ENCODE measurements at regions not wholly inside any gene's neighbourhood (a gene's known extent, or its start where the extent isn't known, plus 50 kb on each side); places are given as distances from the start of the nearest gene placed in this dataset.
"Not testable (repeated sequence)": the region's sequence is repeated elsewhere in the genome, so short reads cannot be mapped to it uniquely, and the experiment has no call there.

- not testable (repeated sequence) for DNase-seq (ENCODE audit: low read depth in 4 of 4, low spot score in 3 of 4)
Observed at GRCh38 chr21:35516292-35516691, 467.2 kb upstream of the RUNX1 start.

- no peak for DNase-seq (ENCODE audit: low read depth in 4 of 4, low spot score in 3 of 4)
Observed at GRCh38 chr21:35512346-35512745, 463.2 kb upstream of the RUNX1 start.

- no peak for DNase-seq (ENCODE audit: low read depth in 4 of 4, low spot score in 3 of 4)
Observed at GRCh38 chr21:35511696-35512162, 462.6 kb upstream of the RUNX1 start.

GRCh38 chr21:35510957-35511695, 462.0 kb upstream of the RUNX1 start:
- DNase-seq (ENCODE audit: low read depth in 4 of 4, low spot score in 3 of 4), result no peak

GRCh38 chr21:35510294-35510693, 461.2 kb upstream of the RUNX1 start:
- no peak for DNase-seq (ENCODE audit: low read depth in 4 of 4, low spot score in 3 of 4)

GRCh38 chr21:35509001-35509704, 460.1 kb upstream of the RUNX1 start:
- no peak for DNase-seq (ENCODE audit: low read depth in 4 of 4, low spot score in 3 of 4)

- DNase-seq (ENCODE audit: low read depth in 4 of 4, low spot score in 3 of 4), result no peak
Observed at GRCh38 chr21:35508139-35508888, 459.2 kb upstream of the RUNX1 start.

GRCh38 chr21:35507181-35507759, 458.2 kb upstream of the RUNX1 start:
- DNase-seq (ENCODE audit: low read depth in 4 of 4, low spot score in 3 of 4), result no peak

- no peak for DNase-seq (ENCODE audit: low read depth in 4 of 4, low spot score in 3 of 4)
Observed at GRCh38 chr21:35506771-35507170, 457.7 kb upstream of the RUNX1 start.

- no peak for DNase-seq (ENCODE audit: low read depth in 4 of 4, low spot score in 3 of 4)
Observed at GRCh38 chr21:35506352-35506751, 457.2 kb upstream of the RUNX1 start.

- no peak for DNase-seq (ENCODE audit: low read depth in 4 of 4, low spot score in 3 of 4)
Observed at GRCh38 chr21:35504951-35505466, 455.9 kb upstream of the RUNX1 start.

GRCh38 chr21:35504277-35504676, 455.2 kb upstream of the RUNX1 start:
- no peak for DNase-seq (ENCODE audit: low read depth in 4 of 4, low spot score in 3 of 4)

- no peak for DNase-seq (ENCODE audit: low read depth in 4 of 4, low spot score in 3 of 4)
Observed at GRCh38 chr21:35503671-35504070, 454.6 kb upstream of the RUNX1 start.

GRCh38 chr21:35502821-35503220, 453.7 kb upstream of the RUNX1 start:
- no peak for DNase-seq (ENCODE audit: low read depth in 4 of 4, low spot score in 3 of 4)

GRCh38 chr21:35497522-35497921, 448.4 kb upstream of the RUNX1 start:
- DNase-seq (ENCODE audit: low read depth in 4 of 4, low spot score in 3 of 4), result not testable (repeated sequence)

- no peak for DNase-seq (ENCODE audit: low read depth in 4 of 4, low spot score in 3 of 4)
Observed at GRCh38 chr21:35491920-35492678, 443.0 kb upstream of the RUNX1 start.

- DNase-seq (ENCODE audit: low read depth in 4 of 4, low spot score in 3 of 4), result no peak
Observed at GRCh38 chr21:35491114-35491513, 442.0 kb upstream of the RUNX1 start.

- no peak for DNase-seq (ENCODE audit: low read depth in 4 of 4, low spot score in 3 of 4)
Observed at GRCh38 chr21:35489389-35489980, 440.4 kb upstream of the RUNX1 start.

GRCh38 chr21:35488946-35489345, 439.8 kb upstream of the RUNX1 start:
- no peak for DNase-seq (ENCODE audit: low read depth in 4 of 4, low spot score in 3 of 4)

- no peak for DNase-seq (ENCODE audit: low read depth in 4 of 4, low spot score in 3 of 4)
Observed at GRCh38 chr21:35485364-35485763, 436.3 kb upstream of the RUNX1 start.

All from left renal pelvis (tissue), 4 donors.